Stimulated activated CD4-positive, alpha-beta T cell treated with anti-CD3 and anti-CD28 coated beads, Interleukin-12 subunit alpha, Interleukin-12 subunit beta, amount 100 ng/mL, for 4 hours (primary cell): ENCODE measurements at regions not wholly inside any gene's neighbourhood (a gene's known extent, or its start where the extent isn't known, plus 50 kb on each side); places are given as distances from the start of the nearest gene placed in this dataset.
A peak's percentile ranks its signal among the peaks of the same experiment; 100 is the strongest.

Experiments
- DNase-seq: peaks from one replicate; pipeline ENCODE4 v3.0.0-alpha.2; 2020

GRCh38 chr14:34347683-34348082, 114.4 kb downstream of the SPTSSA start:
- DNase-seq: no peak

GRCh38 chr14:34345718-34346465, 116.1 kb downstream of the SPTSSA start:
- DNase-seq: no peak

- DNase-seq: no peak
Measured at GRCh38 chr14:34344318-34344717, 117.7 kb downstream of the SPTSSA start.

GRCh38 chr14:34340025-34340625, 121.9 kb downstream of the SPTSSA start:
- no peak for DNase-seq

GRCh38 chr14:34338056-34338455, 124.0 kb downstream of the SPTSSA start:
- DNase-seq: no peak

- no peak for DNase-seq
Measured at GRCh38 chr14:34336501-34336900, 125.5 kb downstream of the SPTSSA start.

GRCh38 chr14:34335968-34336367, 126.1 kb downstream of the SPTSSA start:
- DNase-seq: no peak

- DNase-seq: no peak
Measured at GRCh38 chr14:34334329-34334728, 127.7 kb downstream of the SPTSSA start.

- peak; percentile 53 for DNase-seq
Measured at GRCh38 chr14:34331728-34332623, 130.1 kb downstream of the SPTSSA start.

- DNase-seq: no peak
Measured at GRCh38 chr14:34330846-34331245, 131.2 kb downstream of the SPTSSA start.

- no peak for DNase-seq
Measured at GRCh38 chr14:34329301-34329700, 132.7 kb downstream of the SPTSSA start.

- no peak for DNase-seq
Measured at GRCh38 chr14:34328178-34328577, 133.9 kb downstream of the SPTSSA start.

- DNase-seq: no peak
Measured at GRCh38 chr14:34325493-34325892, 136.5 kb downstream of the SPTSSA start.

- DNase-seq: no peak
Measured at GRCh38 chr14:34324363-34324795, 137.7 kb downstream of the SPTSSA start.

- peak; percentile 70 for DNase-seq
Measured at GRCh38 chr14:34322940-34323418, 139.1 kb downstream of the SPTSSA start.

- DNase-seq: no peak
Measured at GRCh38 chr14:34319140-34319539, 142.9 kb downstream of the SPTSSA start.

GRCh38 chr14:34318014-34318413, 144.0 kb downstream of the SPTSSA start:
- DNase-seq: no peak

- DNase-seq: no peak
Measured at GRCh38 chr14:34310724-34311123, 151.3 kb downstream of the SPTSSA start.

- no peak for DNase-seq
Measured at GRCh38 chr14:34303811-34304210, 158.2 kb downstream of the SPTSSA start.

- DNase-seq: no peak
Measured at GRCh38 chr14:34302654-34303053, 159.4 kb downstream of the SPTSSA start.

- DNase-seq: no peak
Measured at GRCh38 chr14:34300882-34301734, 160.9 kb downstream of the SPTSSA start.

GRCh38 chr14:34300330-34300729, 161.7 kb downstream of the SPTSSA start:
- DNase-seq: no peak
